ENCODE measurements at regions not wholly inside any gene's neighbourhood (a gene's known extent, or its start where the extent isn't known, plus 50 kb on each side); places are given as distances from the start of the nearest gene placed in this dataset.

GRCh38 chr10:88116481-88116880 lies 253.1 kb downstream of the PTEN start:
- no peak overlapping the region for H3K9ac ChIP-seq (ENCODE audit: low read length)
- no peaks in the 10 kb centered on the region for H3K36me3 ChIP-seq (replicated peaks; ENCODE audit: low read depth, low read length)
- H3K9me3 ChIP-seq (ENCODE audit: insufficient read depth, low read length): no peaks in the 10 kb centered on the region
- no peak overlapping the region for H3K4me3 ChIP-seq (ENCODE audit: low read length)
- H3K27me3 ChIP-seq (ENCODE audit: low read depth, low read length): peaks cover 8% of the 10 kb centered on the region; the same call in 1 of the 2 replicates
- H3K27ac ChIP-seq (ENCODE audit: low read length): no peak overlapping the region
- no peak overlapping the region for H2AFZ ChIP-seq (ENCODE audit: low read depth, low read length)
- H3K4me2 ChIP-seq (ENCODE audit: low read length): no peak overlapping the region
- H3K79me2 ChIP-seq (ENCODE audit: low read length): no peaks in the 10 kb centered on the region
- TF ChIP-seq EZH2phosphoT487 (IDR thresholded peaks at IDR 0.05; ENCODE audit: low read depth): no peak
- no peak for TF ChIP-seq CTCF (IDR thresholded peaks at IDR 0.05; ENCODE audit: low read depth, low read length)
- peaks cover 71% of the 10 kb centered on the region for H3K4me1 ChIP-seq (ENCODE audit: low read length)
- no peaks in the 10 kb centered on the region for H4K20me1 ChIP-seq (ENCODE audit: insufficient read depth, low read length)

GRCh38 chr10:88116971-88117626 lies 253.7 kb downstream of the PTEN start:
- Histone ChIP-seq H3K36me3 (replicated peaks; ENCODE audit: low read depth, low read length) (no peaks in the 10 kb centered on the region), H3K9me3 (ENCODE audit: insufficient read depth, low read length) (no peaks in the 10 kb centered on the region), H3K4me2 (ENCODE audit: low read length) (peak overlapping the region; percentile 63), H3K27ac (ENCODE audit: low read length) (peak overlapping the region; percentile 42), H3K9ac (ENCODE audit: low read length) (peak overlapping the region; percentile 14; the same call in 1 of the 2 replicates), H2AFZ (ENCODE audit: low read depth, low read length) (no peak overlapping the region), H3K79me2 (ENCODE audit: low read length) (no peaks in the 10 kb centered on the region), H4K20me1 (ENCODE audit: insufficient read depth, low read length) (no peaks in the 10 kb centered on the region), H3K4me3 (ENCODE audit: low read length) (0 out of 2 replicates have a peak overlapping the region, but pooled peaks have one; percentile 5), H3K27me3 (ENCODE audit: low read depth, low read length) (peaks cover 8% of the 10 kb centered on the region; the same call in 1 of the 2 replicates), H3K4me1 (ENCODE audit: low read length) (peaks cover 65% of the 10 kb centered on the region)
- TF ChIP-seq CTCF (IDR thresholded peaks at IDR 0.05; ENCODE audit: low read depth, low read length): no peak

- Histone ChIP-seq H4K20me1 (ENCODE audit: insufficient read depth, low read length) (no peaks in the 10 kb centered on the region), H3K9ac (ENCODE audit: low read length) (no peak overlapping the region), H3K36me3 (replicated peaks; ENCODE audit: low read depth, low read length) (no peaks in the 10 kb centered on the region), H2AFZ (ENCODE audit: low read depth, low read length) (no peak overlapping the region), H3K4me2 (ENCODE audit: low read length) (peak overlapping the region; percentile 63), H3K27ac (ENCODE audit: low read length) (peak overlapping the region; percentile 42; the same call in 1 of the 2 replicates), H3K79me2 (ENCODE audit: low read length) (no peaks in the 10 kb centered on the region), H3K9me3 (ENCODE audit: insufficient read depth, low read length) (no peaks in the 10 kb centered on the region), H3K4me1 (ENCODE audit: low read length) (peaks cover 56% of the 10 kb centered on the region), H3K27me3 (ENCODE audit: low read depth, low read length) (peaks cover 8% of the 10 kb centered on the region; the same call in 1 of the 2 replicates), H3K4me3 (ENCODE audit: low read length) (0 out of 2 replicates have a peak overlapping the region, but pooled peaks have one; percentile 5)
- peak; percentile 22 for TF ChIP-seq CTCF (IDR thresholded peaks at IDR 0.05; ENCODE audit: low read depth, low read length)
- no peak for TF ChIP-seq EZH2phosphoT487 (IDR thresholded peaks at IDR 0.05; ENCODE audit: low read depth)
These were observed 254.6 kb downstream of the PTEN start for GRCh38 chr10:88117869-88118632.

- H2AFZ ChIP-seq (ENCODE audit: low read depth, low read length): no peak overlapping the region
- no peaks in the 10 kb centered on the region for H4K20me1 ChIP-seq (ENCODE audit: insufficient read depth, low read length)
- H3K27me3 ChIP-seq (ENCODE audit: low read depth, low read length): peaks cover 8% of the 10 kb centered on the region; the same call in 1 of the 2 replicates
- peaks cover 49% of the 10 kb centered on the region for H3K4me1 ChIP-seq (ENCODE audit: low read length)
- no peaks in the 10 kb centered on the region for H3K36me3 ChIP-seq (replicated peaks; ENCODE audit: low read depth, low read length)
- TF ChIP-seq EZH2phosphoT487 (IDR thresholded peaks at IDR 0.05; ENCODE audit: low read depth) (no peak), CTCF (IDR thresholded peaks at IDR 0.05; ENCODE audit: low read depth, low read length) (no peak)
- H3K9ac ChIP-seq (ENCODE audit: low read length): no peak overlapping the region
- no peak overlapping the region for H3K27ac ChIP-seq (ENCODE audit: low read length)
- no peak overlapping the region for H3K4me3 ChIP-seq (ENCODE audit: low read length)
- H3K9me3 ChIP-seq (ENCODE audit: insufficient read depth, low read length): no peaks in the 10 kb centered on the region
- H3K4me2 ChIP-seq (ENCODE audit: low read length): no peak overlapping the region
- H3K79me2 ChIP-seq (ENCODE audit: low read length): no peaks in the 10 kb centered on the region
These were observed 255.3 kb downstream of the PTEN start for GRCh38 chr10:88118729-88119128.
